NCI-H187 treated with DMSO at 0.1 percent for 48 hours (cell line): ENCODE measurements at regions not wholly inside any gene's neighbourhood (a gene's known extent, or its start where the extent isn't known, plus 50 kb on each side); places are given as distances from the start of the nearest gene placed in this dataset.

ENCODE experiments used
- DNase-seq: peaks from one replicate; lab custom pipeline; 2025; lab: John Stamatoyannopoulos, UW

GRCh38 chr18:44153981-44154380 is 526.7 kb upstream of the SETBP1 start:
- DNase-seq: no peak

DNA sequence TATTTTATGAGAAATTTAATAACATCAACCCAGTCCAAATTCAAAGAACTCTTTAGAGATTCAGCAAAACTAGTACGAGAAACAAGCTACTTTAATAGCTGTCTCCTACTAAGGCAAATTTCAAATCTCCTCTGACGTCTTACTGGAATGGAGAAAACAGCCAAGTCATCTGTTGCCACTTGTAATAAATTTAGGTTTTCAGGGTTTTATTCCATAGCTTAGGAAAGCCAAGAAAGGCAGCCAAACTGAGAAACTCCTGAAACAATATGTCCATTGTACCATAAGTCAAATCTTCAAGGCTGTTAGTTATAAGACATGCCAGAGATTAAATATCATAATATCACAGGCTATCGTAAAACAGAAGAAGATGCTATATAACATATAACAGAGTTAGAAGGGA is 524.6 kb upstream of the SETBP1 start:
- DNase-seq: no peak

DNA sequence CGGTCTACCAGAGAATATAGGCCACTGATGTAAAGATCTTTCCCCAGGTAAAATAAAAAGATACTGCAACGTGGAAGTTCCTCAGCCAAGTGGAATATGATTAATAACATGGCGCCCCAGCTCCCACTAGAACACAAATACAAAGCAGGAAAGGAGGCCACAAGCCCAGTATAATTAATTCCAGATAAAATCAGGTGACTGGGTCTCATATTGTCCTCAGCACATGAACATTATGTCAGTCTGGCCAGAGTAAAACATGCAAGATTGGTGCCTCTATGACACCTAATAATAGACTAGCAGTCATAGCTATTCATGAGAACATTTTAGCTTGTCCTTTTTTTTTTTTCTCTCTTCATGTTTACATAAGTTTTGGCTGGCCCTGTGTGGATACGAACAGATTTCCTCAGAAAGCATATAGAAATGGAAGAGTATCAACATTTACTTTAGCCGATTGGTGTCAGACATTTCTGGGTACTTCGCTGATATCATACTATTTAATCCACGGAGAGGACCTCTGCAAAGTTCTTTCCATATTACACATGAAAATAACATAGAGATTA is 523.8 kb upstream of the SETBP1 start:
- no peak for DNase-seq

GRCh38 chr18:44170208-44170880 is 510.3 kb upstream of the SETBP1 start:
- DNase-seq: no peak

DNA sequence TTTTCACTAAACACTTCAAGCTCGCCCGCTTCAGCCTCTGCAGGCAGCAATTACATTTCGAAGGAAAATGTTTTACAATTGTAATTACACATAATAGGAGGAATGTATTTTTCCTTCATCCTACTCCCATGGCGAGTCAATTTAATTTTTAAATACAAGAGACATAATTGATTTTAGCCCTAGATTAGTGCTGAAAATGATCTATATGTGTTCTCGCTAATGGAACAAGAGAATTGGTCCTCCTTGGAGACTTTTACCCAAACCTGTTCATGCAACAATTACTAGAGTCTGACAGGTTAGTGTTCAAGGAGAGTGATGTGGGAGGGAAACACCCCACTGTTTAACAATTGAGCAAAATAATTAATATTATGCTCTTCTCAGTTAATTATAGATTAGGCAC is 509.4 kb upstream of the SETBP1 start:
- no peak for DNase-seq

DNA sequence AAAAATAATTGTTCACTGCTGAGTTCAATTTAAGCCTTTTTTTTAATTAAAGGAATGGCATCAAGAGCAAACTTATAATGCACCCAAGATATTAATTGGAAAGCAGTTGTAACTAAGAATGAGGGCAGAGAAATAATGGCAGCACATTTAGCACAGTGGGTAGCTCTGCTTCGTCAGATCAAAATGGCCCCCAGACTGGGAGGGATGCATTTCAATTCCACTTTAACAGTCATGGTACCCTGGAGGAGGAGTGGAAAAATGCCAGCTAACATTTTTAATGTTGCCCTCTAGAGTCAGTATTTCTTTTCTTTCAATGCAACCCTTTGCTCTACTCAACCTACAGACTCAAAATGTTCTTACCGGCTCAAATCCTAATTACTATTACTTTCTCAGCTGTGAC is 504.8 kb upstream of the SETBP1 start:
- DNase-seq: no peak

GRCh38 chr18:44178476-44178875 is 502.2 kb upstream of the SETBP1 start:
- DNase-seq: no peak

- DNase-seq: no peak
Measured at GRCh38 chr18:44179693-44180092, 501.0 kb upstream of the SETBP1 start.

- DNase-seq: no peak
Measured at GRCh38 chr18:44180683-44181082, 500.0 kb upstream of the SETBP1 start.

DNA sequence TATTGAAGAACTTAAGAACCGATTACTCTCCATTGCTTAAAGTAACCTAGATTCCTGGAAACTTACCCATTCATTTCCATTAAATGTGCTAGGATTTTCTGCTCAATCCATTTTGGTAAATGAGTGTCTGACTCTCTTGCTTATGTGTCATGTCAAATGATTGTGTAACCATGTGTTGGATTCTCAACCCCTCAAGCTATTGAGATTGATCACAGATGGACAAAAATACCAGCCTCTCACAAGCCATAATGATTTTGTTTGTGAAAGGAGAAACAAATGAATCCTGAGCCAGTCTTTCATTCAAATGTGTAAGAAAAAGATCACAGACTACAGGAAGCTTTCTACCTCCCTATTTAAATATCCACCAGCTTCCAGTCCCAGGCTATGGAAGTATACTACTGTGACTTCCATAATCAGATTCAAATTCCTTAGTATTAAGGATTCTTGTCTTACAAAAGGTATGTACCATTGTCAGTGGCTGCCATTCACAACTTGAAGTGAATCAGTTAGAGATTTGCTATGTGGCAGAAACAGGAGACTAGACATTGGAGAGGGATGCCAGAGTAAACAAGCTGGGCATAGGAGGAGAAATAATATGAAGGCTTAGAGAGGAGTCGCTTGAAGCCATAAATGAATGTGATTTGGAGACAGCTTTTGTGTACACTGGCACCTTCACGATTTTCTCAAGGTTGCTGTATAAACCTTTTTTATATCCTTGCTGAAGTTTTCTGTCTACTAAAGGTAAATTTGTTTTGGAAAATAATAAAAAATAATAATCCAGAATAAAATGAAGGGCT is 498.5 kb upstream of the SETBP1 start:
- no peak for DNase-seq

DNA sequence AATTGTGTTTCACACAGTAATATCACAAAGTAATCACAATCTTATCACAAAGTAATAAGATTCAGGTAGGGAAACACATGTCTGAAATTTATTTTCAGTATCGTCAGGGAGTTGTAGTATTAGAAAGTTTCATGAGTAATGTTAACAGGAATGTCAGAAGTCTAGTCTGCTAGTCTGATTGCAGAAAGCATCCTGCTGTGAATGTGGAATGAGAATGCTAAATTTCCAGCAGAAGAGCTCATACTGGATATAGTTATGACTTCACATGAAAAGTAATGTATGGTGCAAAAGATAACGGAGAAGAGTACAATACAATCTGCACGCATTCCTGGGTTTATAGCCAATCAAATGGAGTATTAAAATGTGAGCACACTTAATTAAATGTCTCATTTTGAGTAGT is 494.7 kb upstream of the SETBP1 start:
- DNase-seq: no peak

DNA sequence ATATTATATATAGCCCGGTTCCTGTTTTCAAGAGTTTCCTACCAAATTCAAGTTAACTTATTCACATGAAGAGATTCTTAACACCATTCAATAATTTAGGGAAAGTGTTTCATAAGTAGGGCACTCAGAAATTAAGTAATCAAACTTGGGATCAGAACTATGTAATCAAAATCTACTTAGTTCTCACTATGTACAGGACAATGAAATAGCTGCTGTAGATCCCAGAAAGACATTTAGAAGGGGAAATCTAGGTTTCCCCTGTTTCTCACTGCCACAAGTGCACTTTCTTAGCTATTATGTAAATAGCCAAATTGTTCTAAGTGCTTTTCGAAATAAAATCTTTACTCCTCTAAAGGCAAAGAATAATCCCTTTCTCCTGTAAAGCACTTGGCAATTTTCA is 493.6 kb upstream of the SETBP1 start:
- no peak for DNase-seq

DNA sequence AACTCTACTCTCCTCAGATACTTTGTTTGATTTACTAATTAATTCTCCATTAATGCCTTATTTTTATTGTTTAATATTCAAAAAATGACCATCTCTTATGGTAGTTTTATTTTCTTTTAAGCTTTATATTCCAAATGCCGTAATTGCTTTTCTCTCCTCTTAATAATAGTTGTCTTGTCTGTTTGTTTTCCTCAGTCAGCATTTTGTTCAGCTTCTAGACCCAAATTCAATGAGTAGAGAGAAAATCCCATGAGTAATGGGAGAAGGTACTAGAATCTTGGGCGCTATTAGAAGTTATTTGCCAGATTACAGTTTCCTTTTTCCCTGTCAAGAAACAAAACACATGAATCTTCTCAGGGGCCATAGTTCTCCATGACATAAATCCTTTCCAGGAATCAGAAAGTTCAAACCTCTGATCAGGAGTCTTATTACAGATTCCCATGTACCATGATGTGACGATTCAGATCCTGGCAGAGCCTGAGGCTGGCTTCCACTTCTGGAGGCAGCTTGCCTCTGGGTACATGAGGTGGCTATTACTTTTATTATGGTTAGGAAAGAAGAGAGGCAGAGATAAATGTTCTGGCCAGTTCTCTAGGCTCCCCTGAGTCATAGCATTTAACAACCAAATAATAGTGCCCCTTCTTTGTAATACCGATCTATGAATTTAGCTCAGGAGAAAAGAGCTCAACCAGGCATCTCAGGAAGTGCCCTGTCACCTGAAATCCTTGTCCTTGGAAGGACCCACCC is 485.1 kb upstream of the SETBP1 start:
- DNase-seq: no peak

GRCh38 chr18:44197832-44198611 is 482.7 kb upstream of the SETBP1 start:
- DNase-seq: no peak

- DNase-seq: peak; percentile 53
Measured at GRCh38 chr18:44198612-44199284, 481.9 kb upstream of the SETBP1 start.

DNA sequence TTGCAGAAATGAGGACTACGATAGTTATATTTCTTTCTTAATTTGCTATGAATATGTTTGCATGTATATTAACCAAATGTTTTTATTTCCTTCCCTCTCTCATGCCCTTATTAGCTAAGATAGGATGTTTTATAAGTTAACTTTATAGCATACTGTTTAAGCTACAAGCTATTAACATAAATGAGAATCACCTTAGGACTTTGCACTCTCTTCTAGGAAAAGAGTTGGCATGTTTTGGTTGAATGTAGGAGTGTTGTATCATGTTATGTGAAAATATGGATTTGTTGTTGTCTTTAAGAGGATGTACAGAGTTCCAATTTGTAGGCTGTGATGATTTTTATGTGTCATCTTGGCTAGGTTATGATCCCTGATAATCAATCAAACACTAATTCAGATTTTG is 467.4 kb upstream of the SETBP1 start:
- DNase-seq: no peak

- DNase-seq: no peak
Measured at GRCh38 chr18:44214396-44214795, 466.3 kb upstream of the SETBP1 start.

GRCh38 chr18:44216169-44216568 is 464.5 kb upstream of the SETBP1 start:
- DNase-seq: no peak

DNA sequence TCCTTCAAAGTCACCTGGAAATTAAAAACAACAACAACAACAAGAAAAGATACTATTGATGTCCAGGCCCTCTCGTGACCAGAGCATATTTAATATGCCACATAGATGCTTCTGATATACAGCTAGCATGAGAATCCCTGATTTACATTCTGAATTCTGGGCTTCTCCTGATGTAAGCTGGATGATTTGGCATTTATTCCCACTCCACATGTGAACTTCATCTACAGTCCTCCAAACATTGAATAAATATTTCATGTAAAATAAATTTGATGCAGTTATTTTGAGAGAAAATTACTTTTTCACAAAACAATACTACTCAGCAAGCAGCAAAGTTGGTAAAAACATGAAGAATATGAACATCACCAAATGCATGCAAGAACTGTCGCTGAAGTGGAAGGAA is 453.2 kb upstream of the SETBP1 start:
- DNase-seq: no peak

DNA sequence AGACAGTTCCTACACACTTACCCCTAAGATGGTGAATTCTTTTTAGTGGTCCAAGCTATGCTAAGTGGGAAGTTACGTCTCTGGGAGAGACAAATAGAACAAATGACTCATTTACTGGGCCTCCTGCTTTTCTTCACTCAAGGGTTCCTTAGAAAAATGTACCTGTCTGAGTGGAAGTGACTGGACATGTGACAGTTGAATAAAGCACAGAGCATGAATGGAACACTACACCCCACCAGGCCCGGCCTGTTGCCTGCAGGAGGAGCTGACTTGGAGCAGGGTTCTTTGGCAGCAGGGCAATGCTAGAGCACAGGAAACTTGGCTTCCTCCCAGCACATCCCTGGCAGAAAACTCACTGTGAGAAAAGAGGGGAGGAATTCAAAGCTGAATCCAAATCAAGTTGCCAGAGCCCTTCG is 451.0 kb upstream of the SETBP1 start:
- no peak for DNase-seq

- DNase-seq: no peak
Measured at GRCh38 chr18:44231936-44232335, 448.8 kb upstream of the SETBP1 start.
